Osteoblast (primary cell): ENCODE measurements at regions not wholly inside any gene's neighbourhood (a gene's known extent, or its start where the extent isn't known, plus 50 kb on each side); places are given as distances from the start of the nearest gene placed in this dataset.

Source experiments
- DNase-seq: peaks from one replicate; pipeline ENCODE4 v3.0.0; 2011; ENCODE audit warnings: low spot score, mixed read lengths; ENCODE audit not compliant: insufficient read length; ENCODE audit errors: missing footprints
- H2AFZ ChIP-seq: 2 replicates; pipeline ENCODE4 v1.6.0; 2011; ENCODE audit warnings: mild to moderate bottlenecking, low read length
- H3K27ac ChIP-seq: 2 replicates; pipeline ENCODE4 v1.5.1; 2011; ENCODE audit warnings: mild to moderate bottlenecking, low read depth, low read length, moderate library complexity
- H3K27me3 ChIP-seq: 2 replicates; pipeline ENCODE4 v1.6.0; 2012; ENCODE audit warnings: mild to moderate bottlenecking, control low read depth, inconsistent platforms, low read length, moderate library complexity; ENCODE audit not compliant: insufficient read depth
- H3K36me3 ChIP-seq: 2 replicates; pipeline ENCODE4 v1.5.1; 2011; ENCODE audit warnings: mild to moderate bottlenecking, low read length, control low read depth, moderate library complexity; ENCODE audit not compliant: insufficient read depth
- H3K4me1 ChIP-seq: 2 replicates; pipeline ENCODE4 v1.5.1; 2011; ENCODE audit warnings: mild to moderate bottlenecking, low read length, control low read depth, moderate library complexity; ENCODE audit not compliant: insufficient read depth
- H3K4me2 ChIP-seq: 2 replicates; pipeline ENCODE4 v1.6.0; 2011; ENCODE audit warnings: mild to moderate bottlenecking, low read length; ENCODE audit not compliant: insufficient read depth
- H3K4me3 ChIP-seq: fragments of 200-600 bp; sonication (generic); 3 replicates; pipeline ENCODE4 v1.5.1; 2012; ENCODE audit warnings: mild to moderate bottlenecking, low read length, inconsistent platforms; ENCODE audit not compliant: insufficient read depth
- H3K79me2 ChIP-seq: 2 replicates; pipeline ENCODE4 v1.6.0; 2012; ENCODE audit warnings: mild to moderate bottlenecking, low read length, control low read depth, inconsistent platforms; ENCODE audit not compliant: insufficient read depth
- H3K9me3 ChIP-seq: 2 replicates; pipeline ENCODE4 v1.5.1; 2011; ENCODE audit warnings: low read depth, low read length, control low read depth
- H4K20me1 ChIP-seq: 2 replicates; pipeline ENCODE4 v1.6.0; 2012; ENCODE audit warnings: mild to moderate bottlenecking, low read length, control low read depth; ENCODE audit not compliant: insufficient read depth
- TF ChIP-seq, protein P1 (sequence below): IDR thresholded peaks from 2 replicates; pipeline ENCODE4 v1.5.1; 2011; ENCODE audit warnings: mild to moderate bottlenecking, low read depth, low read length, moderate library complexity; ENCODE audit errors: extremely low read depth

DNA sequence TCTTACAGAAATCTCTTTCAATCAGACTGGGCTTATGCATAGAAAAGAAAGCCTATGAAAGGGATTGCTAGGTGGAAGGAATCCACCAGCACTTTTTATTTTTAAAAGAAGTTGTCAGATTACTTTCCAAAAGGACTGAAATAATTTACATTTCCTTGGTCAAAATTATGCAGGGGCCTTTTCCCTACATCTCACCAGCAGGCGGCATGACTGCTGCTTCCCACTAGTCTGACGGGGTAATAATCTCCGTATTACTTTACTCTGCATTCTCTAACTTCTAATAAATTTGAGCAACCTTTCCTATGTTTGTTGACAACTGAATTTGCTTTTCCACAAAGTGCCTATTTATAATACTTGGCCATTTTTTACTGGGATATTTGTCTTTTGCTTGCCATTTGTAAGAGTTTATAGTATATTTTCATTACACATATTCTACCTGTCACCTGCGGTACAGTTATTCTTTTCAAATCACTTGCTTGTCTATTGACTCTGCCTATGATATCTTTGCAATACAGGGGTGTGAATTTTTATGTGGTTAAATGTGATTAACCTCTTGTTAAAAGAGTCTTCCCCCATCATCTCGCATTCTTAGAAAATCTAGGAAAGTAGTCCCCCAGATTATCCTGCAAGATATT, 51.9 kb upstream of the USP47 start:
- Histone ChIP-seq H3K27ac (no peak overlapping the region), H3K4me2 (no peak overlapping the region), H3K27me3 (peaks cover 25% of the 10 kb centered on the region), H3K4me3 (no peak overlapping the region), H2AFZ (no peak overlapping the region), H3K4me1 (no peaks in the 10 kb centered on the region), H3K9me3 (no peaks in the 10 kb centered on the region), H4K20me1 (no peaks in the 10 kb centered on the region), H3K79me2 (no peaks in the 10 kb centered on the region), H3K36me3 (no peaks in the 10 kb centered on the region)
- TF ChIP-seq, protein P1, sequence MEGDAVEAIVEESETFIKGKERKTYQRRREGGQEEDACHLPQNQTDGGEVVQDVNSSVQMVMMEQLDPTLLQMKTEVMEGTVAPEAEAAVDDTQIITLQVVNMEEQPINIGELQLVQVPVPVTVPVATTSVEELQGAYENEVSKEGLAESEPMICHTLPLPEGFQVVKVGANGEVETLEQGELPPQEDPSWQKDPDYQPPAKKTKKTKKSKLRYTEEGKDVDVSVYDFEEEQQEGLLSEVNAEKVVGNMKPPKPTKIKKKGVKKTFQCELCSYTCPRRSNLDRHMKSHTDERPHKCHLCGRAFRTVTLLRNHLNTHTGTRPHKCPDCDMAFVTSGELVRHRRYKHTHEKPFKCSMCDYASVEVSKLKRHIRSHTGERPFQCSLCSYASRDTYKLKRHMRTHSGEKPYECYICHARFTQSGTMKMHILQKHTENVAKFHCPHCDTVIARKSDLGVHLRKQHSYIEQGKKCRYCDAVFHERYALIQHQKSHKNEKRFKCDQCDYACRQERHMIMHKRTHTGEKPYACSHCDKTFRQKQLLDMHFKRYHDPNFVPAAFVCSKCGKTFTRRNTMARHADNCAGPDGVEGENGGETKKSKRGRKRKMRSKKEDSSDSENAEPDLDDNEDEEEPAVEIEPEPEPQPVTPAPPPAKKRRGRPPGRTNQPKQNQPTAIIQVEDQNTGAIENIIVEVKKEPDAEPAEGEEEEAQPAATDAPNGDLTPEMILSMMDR: peak; percentile 79
- no peak for DNase-seq

DNA sequence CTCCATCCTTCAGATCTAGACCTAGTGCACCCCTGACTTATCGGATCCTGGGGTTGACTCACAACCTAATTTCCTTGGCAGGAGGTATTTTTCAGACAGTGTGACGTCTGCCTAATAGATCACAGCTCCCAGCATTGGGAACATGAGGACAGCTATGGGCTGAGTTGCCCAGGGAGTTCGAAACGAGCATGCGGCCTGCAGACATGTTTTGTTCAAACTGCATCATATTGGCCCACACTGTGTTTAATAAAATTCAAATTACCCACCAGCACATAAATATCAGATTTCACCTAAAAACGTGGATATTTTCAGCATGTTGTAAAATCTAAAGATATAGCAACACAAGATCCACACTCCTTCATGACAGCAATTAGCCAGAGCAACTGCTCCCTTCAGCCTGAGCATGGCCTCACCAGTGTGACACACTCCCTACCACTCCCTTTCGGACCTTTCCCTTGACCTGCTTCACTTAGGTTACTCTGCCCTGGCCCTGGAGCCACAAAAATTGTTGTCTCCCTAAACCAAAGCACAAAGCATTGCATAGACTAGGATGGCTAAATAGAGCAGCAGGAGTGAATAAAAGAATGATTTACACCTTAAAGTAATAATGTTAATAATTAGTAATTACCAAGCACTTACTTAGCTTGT, 53.6 kb upstream of the USP47 start:
- H3K4me1 ChIP-seq: no peaks in the 10 kb centered on the region
- H3K27me3 ChIP-seq: peaks cover 10% of the 10 kb centered on the region
- no peak for DNase-seq
- no peak overlapping the region for H2AFZ ChIP-seq
- no peak overlapping the region for H3K4me2 ChIP-seq
- H4K20me1 ChIP-seq: no peaks in the 10 kb centered on the region
- H3K79me2 ChIP-seq: no peaks in the 10 kb centered on the region
- H3K27ac ChIP-seq: no peak overlapping the region
- no peaks in the 10 kb centered on the region for H3K9me3 ChIP-seq
- TF ChIP-seq, protein P1: no peak
- no peaks in the 10 kb centered on the region for H3K36me3 ChIP-seq
- H3K4me3 ChIP-seq: no peak overlapping the region

DNA sequence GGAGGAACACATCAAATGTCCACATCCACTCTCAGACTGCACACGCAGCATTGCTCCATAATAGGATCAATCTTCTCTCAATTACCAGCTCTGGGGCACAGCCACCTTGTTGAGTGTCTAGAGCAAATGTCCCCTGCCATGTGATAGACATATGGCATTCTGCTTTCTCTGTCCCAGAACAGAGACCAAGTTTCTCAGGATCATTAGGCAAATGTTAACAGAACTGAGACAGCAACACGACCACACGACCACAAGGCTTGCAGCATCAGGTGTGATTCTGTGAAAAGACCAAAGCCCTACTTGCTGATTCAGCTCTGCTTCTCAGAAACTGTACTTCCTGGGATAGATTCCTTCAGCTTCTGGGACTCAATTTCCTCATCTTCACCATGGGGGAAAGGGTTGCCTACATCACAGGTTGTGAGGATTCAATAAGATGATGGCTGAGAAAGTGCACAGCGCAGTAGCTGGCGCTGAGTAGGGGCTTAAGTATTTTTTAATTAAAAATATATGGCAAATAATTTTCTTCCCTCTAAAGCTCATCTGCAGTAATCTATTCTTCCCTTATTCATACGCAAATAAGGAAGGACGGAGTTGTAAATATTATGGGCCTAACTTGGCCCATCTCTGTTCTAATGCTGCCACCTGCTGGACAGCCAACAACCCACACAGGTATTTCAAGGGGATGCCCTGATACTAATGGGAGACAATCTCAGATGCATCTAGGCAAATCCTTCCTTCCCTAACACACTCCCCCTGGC, 54.3 kb upstream of the USP47 start:
- Histone ChIP-seq H3K4me1 (no peaks in the 10 kb centered on the region), H3K9me3 (no peaks in the 10 kb centered on the region), H3K27ac (no peak overlapping the region), H3K4me3 (no peak overlapping the region), H4K20me1 (no peaks in the 10 kb centered on the region), H2AFZ (no peak overlapping the region), H3K36me3 (no peaks in the 10 kb centered on the region), H3K79me2 (no peaks in the 10 kb centered on the region), H3K27me3 (peaks cover 4% of the 10 kb centered on the region), H3K4me2 (no peak overlapping the region)
- peak; percentile 72 for DNase-seq
- TF ChIP-seq, protein P1: peak; percentile 85

DNA sequence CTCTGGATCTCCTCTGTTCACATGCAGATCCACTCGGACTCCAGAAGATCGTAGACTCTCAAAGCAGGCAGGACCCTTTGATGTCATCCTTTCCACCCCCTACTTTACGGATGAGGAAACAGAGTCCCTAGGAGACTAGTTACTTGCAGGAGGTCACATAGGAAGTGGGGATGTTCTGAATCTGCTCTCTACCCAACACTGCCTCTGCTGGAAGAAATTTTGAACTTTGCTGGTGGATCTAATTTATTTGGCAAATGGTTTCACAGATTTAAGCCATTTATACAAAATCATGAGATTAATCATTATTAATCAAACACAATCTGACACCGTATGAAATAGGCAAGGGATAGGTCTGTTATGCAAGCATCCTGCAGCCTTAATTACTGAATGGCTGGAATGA, 55.0 kb upstream of the USP47 start:
- DNase-seq: no peak
- H3K9me3 ChIP-seq: no peaks in the 10 kb centered on the region
- H3K4me3 ChIP-seq: no peak overlapping the region
- H3K79me2 ChIP-seq: no peaks in the 10 kb centered on the region
- no peaks in the 10 kb centered on the region for H3K4me1 ChIP-seq
- TF ChIP-seq, protein P1: peak; percentile 70
- H3K36me3 ChIP-seq: no peaks in the 10 kb centered on the region
- H2AFZ ChIP-seq: no peak overlapping the region
- H4K20me1 ChIP-seq: no peaks in the 10 kb centered on the region
- H3K27me3 ChIP-seq: peaks cover under 1% of the 10 kb centered on the region
- H3K4me2 ChIP-seq: no peak overlapping the region
- H3K27ac ChIP-seq: no peak overlapping the region
